ENCODE measurements at regions not wholly inside any gene's neighbourhood (a gene's known extent, or its start where the extent isn't known, plus 50 kb on each side); places are given as distances from the start of the nearest gene placed in this dataset.

DNA sequence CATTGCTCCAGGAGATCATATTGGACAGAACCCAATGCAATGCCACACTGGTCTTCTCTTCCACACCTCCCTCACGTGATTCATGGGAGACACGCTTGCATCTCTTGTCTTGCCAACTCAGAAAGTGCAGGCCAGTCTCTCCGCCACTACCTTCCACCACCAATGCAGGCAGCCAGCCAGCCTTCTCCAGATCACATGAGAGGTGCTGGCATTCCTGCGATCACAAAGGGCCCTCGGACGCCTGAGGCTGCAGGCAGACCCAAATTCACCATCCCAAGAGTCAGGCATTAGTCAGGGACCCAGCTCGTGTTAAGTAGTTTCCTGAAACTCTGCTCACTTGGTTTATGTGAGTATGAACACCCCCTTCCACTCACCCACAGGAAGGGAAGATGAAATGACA, 437.0 kb upstream of the ETAA1 start:
- no peaks in the 10 kb centered on the region for H4K20me1 ChIP-seq (ENCODE audit: control insufficient read depth, insufficient read depth)
- no peaks in the 10 kb centered on the region for H3K9me3 ChIP-seq (replicated peaks; ENCODE audit: control insufficient read depth, insufficient read depth, low read length)
- ATAC-seq = no peak
- no peak for DNase-seq (ENCODE audit: low read depth, low spot score)
- H3K36me3 ChIP-seq (ENCODE audit: control insufficient read depth in 2 of 2, insufficient read depth in 2 of 2, low read length in 1 of 2) = no peaks in the 10 kb centered on the region
- SMC1A ChIA-PET (ENCODE audit: uncharacterized antibody, unreplicated experiment) = no interaction called here
- no peaks in the 10 kb centered on the region for H3K27me3 ChIP-seq (replicated peaks in 1 of 2; ENCODE audit: control insufficient read depth in 2 of 2, insufficient read depth in 2 of 2, low read length in 1 of 2)
- FAIRE-seq = no peak
- no TSS peak for BruUV-seq (replicated peaks)
- 13% methylated on average over 7 of the region's 7 CpGs for WGBS (ENCODE audit: insufficient coverage, insufficient replicate concordance, low lambda C conversion rate, missing lambda C conversion rate)
- CTCF ChIA-PET = no interaction called here
- no peaks in the 10 kb centered on the region for H3K79me2 ChIP-seq (ENCODE audit: control insufficient read depth, insufficient read depth, low read length)
- H3K27ac ChIP-seq (ENCODE audit: control insufficient read depth, insufficient read depth) = no peak overlapping the region
- TF ChIP-seq NRF1 (conservative IDR thresholded peaks at IDR 0.05; ENCODE audit: low read depth, low read length) (no peak), CBFB (IDR thresholded peaks at IDR 0.05; ENCODE audit: low read depth) (no peak), LARP7 (IDR thresholded peaks at IDR 0.05) (no peak), YBX1 (IDR thresholded peaks at IDR 0.05) (no peak), PAX5 (IDR thresholded peaks at IDR 0.05; ENCODE audit: borderline replicate concordance, low read depth, low read length) (no peak), CHD2 (IDR thresholded peaks at IDR 0.05; ENCODE audit: borderline replicate concordance, low read depth, low read length) (no peak), SREBF1 (IDR thresholded peaks at IDR 0.05; ENCODE audit: low read length) (no peak), ZNF24 (IDR thresholded peaks at IDR 0.05) (no peak)
- TF ChIP-seq, protein P1, sequence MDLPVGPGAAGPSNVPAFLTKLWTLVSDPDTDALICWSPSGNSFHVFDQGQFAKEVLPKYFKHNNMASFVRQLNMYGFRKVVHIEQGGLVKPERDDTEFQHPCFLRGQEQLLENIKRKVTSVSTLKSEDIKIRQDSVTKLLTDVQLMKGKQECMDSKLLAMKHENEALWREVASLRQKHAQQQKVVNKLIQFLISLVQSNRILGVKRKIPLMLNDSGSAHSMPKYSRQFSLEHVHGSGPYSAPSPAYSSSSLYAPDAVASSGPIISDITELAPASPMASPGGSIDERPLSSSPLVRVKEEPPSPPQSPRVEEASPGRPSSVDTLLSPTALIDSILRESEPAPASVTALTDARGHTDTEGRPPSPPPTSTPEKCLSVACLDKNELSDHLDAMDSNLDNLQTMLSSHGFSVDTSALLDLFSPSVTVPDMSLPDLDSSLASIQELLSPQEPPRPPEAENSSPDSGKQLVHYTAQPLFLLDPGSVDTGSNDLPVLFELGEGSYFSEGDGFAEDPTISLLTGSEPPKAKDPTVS (IDR thresholded peaks at IDR 0.05; ENCODE audit: low read depth, low read length) = no peak
- TF ChIP-seq, protein P2, sequence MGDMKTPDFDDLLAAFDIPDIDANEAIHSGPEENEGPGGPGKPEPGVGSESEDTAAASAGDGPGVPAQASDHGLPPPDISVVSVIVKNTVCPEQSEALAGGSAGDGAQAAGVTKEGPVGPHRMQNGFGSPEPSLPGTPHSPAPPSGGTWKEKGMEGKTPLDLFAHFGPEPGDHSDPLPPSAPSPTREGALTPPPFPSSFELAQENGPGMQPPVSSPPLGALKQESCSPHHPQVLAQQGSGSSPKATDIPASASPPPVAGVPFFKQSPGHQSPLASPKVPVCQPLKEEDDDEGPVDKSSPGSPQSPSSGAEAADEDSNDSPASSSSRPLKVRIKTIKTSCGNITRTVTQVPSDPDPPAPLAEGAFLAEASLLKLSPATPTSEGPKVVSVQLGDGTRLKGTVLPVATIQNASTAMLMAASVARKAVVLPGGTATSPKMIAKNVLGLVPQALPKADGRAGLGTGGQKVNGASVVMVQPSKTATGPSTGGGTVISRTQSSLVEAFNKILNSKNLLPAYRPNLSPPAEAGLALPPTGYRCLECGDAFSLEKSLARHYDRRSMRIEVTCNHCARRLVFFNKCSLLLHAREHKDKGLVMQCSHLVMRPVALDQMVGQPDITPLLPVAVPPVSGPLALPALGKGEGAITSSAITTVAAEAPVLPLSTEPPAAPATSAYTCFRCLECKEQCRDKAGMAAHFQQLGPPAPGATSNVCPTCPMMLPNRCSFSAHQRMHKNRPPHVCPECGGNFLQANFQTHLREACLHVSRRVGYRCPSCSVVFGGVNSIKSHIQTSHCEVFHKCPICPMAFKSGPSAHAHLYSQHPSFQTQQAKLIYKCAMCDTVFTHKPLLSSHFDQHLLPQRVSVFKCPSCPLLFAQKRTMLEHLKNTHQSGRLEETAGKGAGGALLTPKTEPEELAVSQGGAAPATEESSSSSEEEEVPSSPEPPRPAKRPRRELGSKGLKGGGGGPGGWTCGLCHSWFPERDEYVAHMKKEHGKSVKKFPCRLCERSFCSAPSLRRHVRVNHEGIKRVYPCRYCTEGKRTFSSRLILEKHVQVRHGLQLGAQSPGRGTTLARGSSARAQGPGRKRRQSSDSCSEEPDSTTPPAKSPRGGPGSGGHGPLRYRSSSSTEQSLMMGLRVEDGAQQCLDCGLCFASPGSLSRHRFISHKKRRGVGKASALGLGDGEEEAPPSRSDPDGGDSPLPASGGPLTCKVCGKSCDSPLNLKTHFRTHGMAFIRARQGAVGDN (IDR thresholded peaks at IDR 0.05) = no peak
- RAD21 ChIA-PET (ENCODE audit: unreplicated experiment) = no interaction called here
- in situ Hi-C loops (cut with MboI) (no loop called here), intact Hi-C loops (cut with micrococcal nuclease; ENCODE audit: unreplicated experiment) (no loop called here)
- no peak overlapping the region for H3K4me3 ChIP-seq
- no peak overlapping the region for H3K4me2 ChIP-seq (ENCODE audit: control insufficient read depth, insufficient read depth)
- no peak overlapping the region for H2AFZ ChIP-seq (ENCODE audit: control insufficient read depth, low read depth, low read length)
- no peak overlapping the region for H3K9ac ChIP-seq (ENCODE audit: control insufficient read depth, insufficient read depth, low read length)
- POLR2A ChIA-PET = no interaction called here
- H3K4me1 ChIP-seq (ENCODE audit: control insufficient read depth, insufficient read depth, low read length) = no peaks in the 10 kb centered on the region

All from GM12878 (cell line).